Endothelial cell of umbilical vein (primary cell): ENCODE measurements at regions not wholly inside any gene's neighbourhood (a gene's known extent, or its start where the extent isn't known, plus 50 kb on each side); places are given as distances from the start of the nearest gene placed in this dataset.

Source experiments
- BruUV-seq: library from RNA; stranded (reverse); fragments of 400-500 nt; replicated peaks from 2 replicates; lab custom pipeline; 2021; lab: Mats Ljungman, UMichigan
- CTCF ChIA-PET: fragments of 300-600, 350-600 bp; sonication (Branson Sonifier 250); formaldehyde crosslinking; loops from one replicate; lab custom pipeline; 2021; ENCODE audit warnings: antibody characterized with exemption, inconsistent platforms; lab: Charles Lee
- POLR2A ChIA-PET: fragments of 300-600, 350-600 bp; sonication (Branson Sonifier 250); formaldehyde crosslinking; loops from one replicate; lab custom pipeline; 2021; ENCODE audit warnings: antibody characterized with exemption, inconsistent platforms; lab: Charles Lee
- DNase-seq: peaks from one replicate; pipeline ENCODE4 v3.0.0-alpha.2; 2011; ENCODE audit warnings: low read depth, low spot score
- FAIRE-seq: peaks from 2 replicates; lab custom pipeline; 2011; peaks lifted over from hg19 to GRCh38; lab: Jason Lieb, UNC
- H2AFZ ChIP-seq: 2 replicates; pipeline ENCODE4 v1.6.0; 2012; ENCODE audit warnings: low read depth, low read length, control low read depth, inconsistent platforms
- H3K27ac ChIP-seq: 2 replicates; pipeline ENCODE4 v1.5.1; 2011; ENCODE audit warnings: low read depth, mild to moderate bottlenecking, control low read depth, low read length, moderate library complexity; ENCODE audit not compliant: insufficient read depth
- H3K27me3 ChIP-seq, 2 experiments: 2 replicates each; pipeline versions ENCODE4 v1.6.0 to v1.6.1; 2011; ENCODE audit warnings: low read length in 2 of 2, mixed read lengths in 1 of 2; ENCODE audit not compliant: control insufficient read depth in 2 of 2, insufficient read depth in 2 of 2
- H3K36me3 ChIP-seq, 2 experiments: 2 replicates in 1 of 2; 3 replicates in 1 of 2; pipeline ENCODE4 v1.5.1; 2011; ENCODE audit warnings: low read length in 2 of 2, mild to moderate bottlenecking in 1 of 2, moderate library complexity in 1 of 2; ENCODE audit not compliant: control insufficient read depth in 2 of 2, insufficient read depth in 2 of 2; ENCODE audit errors: extremely low read depth in 1 of 2
- H3K4me1 ChIP-seq: 3 replicates; pipeline ENCODE4 v1.5.1; 2011; ENCODE audit warnings: mild to moderate bottlenecking, low read length; ENCODE audit not compliant: control insufficient read depth, insufficient read depth; ENCODE audit errors: extremely low read depth
- H3K4me2 ChIP-seq: 2 replicates; pipeline ENCODE4 v1.6.1; 2011; ENCODE audit warnings: low read length, control low read depth, mixed read lengths; ENCODE audit not compliant: insufficient read depth
- H3K4me3 ChIP-seq, 3 experiments: fragments of 200-600 bp in 1 of 3; sonication (generic), shearing (Covaris generic) in 1 of 3; replicated peaks in 1 of 3; 2 replicates each; pipeline ENCODE4 v1.5.1; 2011 to 2016; ENCODE audit warnings: control low read depth in 3 of 3, low read length in 3 of 3, mild to moderate bottlenecking in 2 of 3, inconsistent platforms in 1 of 3, low read depth in 1 of 3, moderate library complexity in 1 of 3; ENCODE audit not compliant: insufficient read depth in 1 of 3
- H3K79me2 ChIP-seq: 2 replicates; pipeline ENCODE4 v1.6.0; 2012; ENCODE audit warnings: low read length, inconsistent platforms; ENCODE audit not compliant: control insufficient read depth, insufficient read depth
- H3K9ac ChIP-seq: replicated peaks from 2 replicates; pipeline ENCODE3; 2011; ENCODE audit warnings: low read length, control low read depth; ENCODE audit not compliant: insufficient read depth; ENCODE audit errors: extremely low read depth
- H3K9me1 ChIP-seq: replicated peaks from 3 replicates; pipeline ENCODE4 v1.6.0; 2011; ENCODE audit warnings: mild to moderate bottlenecking, low read length; ENCODE audit not compliant: control insufficient read depth, insufficient read depth; ENCODE audit errors: extremely low read depth
- H3K9me3 ChIP-seq: replicated peaks from 2 replicates; pipeline ENCODE4 v1.5.1; 2012; ENCODE audit warnings: low read length, inconsistent platforms; ENCODE audit not compliant: control insufficient read depth, insufficient read depth
- H4K20me1 ChIP-seq: replicated peaks from 2 replicates; pipeline ENCODE3; 2011; ENCODE audit warnings: mild to moderate bottlenecking, low read length; ENCODE audit not compliant: control insufficient read depth, insufficient read depth; ENCODE audit errors: extremely low read depth
- EZH2 ChIP-seq: IDR thresholded peaks from 2 replicates; pipeline ENCODE4 v1.6.1; 2012; ENCODE audit warnings: borderline replicate concordance, low read depth, mild to moderate bottlenecking, moderate library complexity, low read length, inconsistent platforms; ENCODE audit not compliant: severe bottlenecking
- FOS ChIP-seq: IDR thresholded peaks from 2 replicates; pipeline ENCODE4 v1.6.1; 2011; ENCODE audit warnings: mild to moderate bottlenecking, low read length, moderate library complexity, borderline replicate concordance; ENCODE audit not compliant: insufficient read depth
- GATA2 ChIP-seq: IDR thresholded peaks from 2 replicates; pipeline ENCODE4 v1.7.0; 2011; ENCODE audit warnings: low read depth, mild to moderate bottlenecking, moderate library complexity, mixed read lengths, low read length; ENCODE audit not compliant: insufficient read length, insufficient read depth
- JUN ChIP-seq: IDR thresholded peaks from 2 replicates; pipeline ENCODE4 v1.6.1; 2011; ENCODE audit warnings: borderline replicate concordance, low read depth; ENCODE audit not compliant: insufficient read length, insufficient read depth
- MYC ChIP-seq: IDR thresholded peaks from one replicate; pipeline ENCODE4 v1.6.1; 2011; ENCODE audit warnings: mild to moderate bottlenecking, low read depth, low read length
- POLR2A ChIP-seq: IDR thresholded peaks from 2 replicates; pipeline ENCODE4 v1.6.1; 2012; ENCODE audit warnings: low read depth, mild to moderate bottlenecking, control low read depth, low read length
- POLR2AphosphoS5 ChIP-seq: IDR thresholded peaks from 2 replicates; pipeline ENCODE4 v1.6.1; 2012; ENCODE audit warnings: low read depth, mild to moderate bottlenecking, control low read depth, low read length, moderate library complexity; ENCODE audit not compliant: insufficient read depth
- dilution Hi-C: fragments of 300-500 bp; cut with MboI; formaldehyde crosslinking; loops from one replicate; pipeline ENCODE4 v1.15.0; 2019; ENCODE audit warnings: low sequenced_read_pairs; ENCODE audit not compliant: extremely low pct_ligation_motif_present
- intact Hi-C: fragments of 100-400 bp; cut with micrococcal nuclease; formaldehyde crosslinking; loops from one replicate; pipeline ENCODE4 v1.10.0; 2022
- TF ChIP-seq, protein P1 (sequence below), 2 donors: IDR thresholded peaks; 1 replicate in 1 of 2; 2 replicates in 1 of 2; pipeline ENCODE4 v1.5.1; 2011; ENCODE audit warnings: low read length in 2 of 2, mild to moderate bottlenecking in 2 of 2, moderate library complexity in 2 of 2, control low read depth in 1 of 2, inconsistent platforms in 1 of 2, low read depth in 1 of 2; ENCODE audit not compliant: insufficient read depth in 1 of 2; ENCODE audit errors: extremely low read depth in 1 of 2
- TF ChIP-seq, protein P2 (sequence below): IDR thresholded peaks from 2 replicates; pipeline ENCODE4 v1.6.1; 2011; ENCODE audit not compliant: insufficient read depth, insufficient read length

DNA sequence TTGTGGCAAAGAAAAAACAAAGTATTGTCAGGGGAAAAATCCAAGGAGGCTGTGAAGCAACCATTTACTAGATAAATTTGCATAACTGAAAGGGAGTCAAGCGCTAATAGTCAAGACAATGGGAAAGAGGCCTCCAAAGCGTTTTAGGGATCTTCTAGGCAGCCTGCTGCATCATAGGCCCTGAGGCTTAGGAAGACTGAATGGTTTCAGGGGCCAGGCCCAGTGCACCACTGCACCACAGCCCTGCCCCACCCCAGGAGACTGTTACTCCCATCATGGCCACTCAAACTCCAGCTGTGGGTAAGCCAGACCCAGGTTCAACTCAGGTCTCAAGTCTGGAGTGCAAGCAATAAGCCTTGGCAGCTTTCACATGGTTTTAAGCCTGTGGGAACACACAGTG, 362.9 kb downstream of the SH3BGRL start:
- Histone ChIP-seq H2AFZ (no peak overlapping the region), H3K27ac (no peak overlapping the region)

DNA sequence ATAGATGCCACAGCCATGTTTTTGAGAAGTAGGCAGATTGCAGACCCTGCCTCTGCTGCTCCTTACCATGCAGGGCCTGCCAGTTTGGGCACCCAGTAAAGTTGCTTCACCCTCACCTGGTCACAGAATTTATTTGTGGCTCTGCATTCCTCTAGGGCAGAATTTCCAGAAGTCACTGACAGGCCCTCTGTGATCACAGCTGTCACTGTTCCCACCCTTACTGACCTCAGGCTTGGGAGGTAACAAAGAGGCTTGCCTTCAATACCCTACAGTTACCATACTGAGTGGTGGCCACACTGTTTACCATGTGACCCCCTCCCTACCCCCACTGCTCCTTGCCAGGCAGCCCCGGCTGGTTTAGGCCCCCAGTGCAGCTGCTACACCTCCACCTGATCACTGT, 375.1 kb downstream of the SH3BGRL start:
- Histone ChIP-seq H3K4me1 (no peaks in the 10 kb centered on the region), H3K27ac (no peak overlapping the region), H3K79me2 (no peaks in the 10 kb centered on the region), H4K20me1 (no peaks in the 10 kb centered on the region), H3K4me2 (no peak overlapping the region), H3K36me3 (no peaks in the 10 kb centered on the region), H3K4me3 (no peak overlapping the region), H3K9ac (no peak overlapping the region), H3K9me3 (no peaks in the 10 kb centered on the region), H2AFZ (no peak overlapping the region), H3K9me1 (no peaks in the 10 kb centered on the region), H3K27me3 (no peaks in the 10 kb centered on the region)
- dilution Hi-C loops = no loop called here
- TF ChIP-seq, protein P1, sequence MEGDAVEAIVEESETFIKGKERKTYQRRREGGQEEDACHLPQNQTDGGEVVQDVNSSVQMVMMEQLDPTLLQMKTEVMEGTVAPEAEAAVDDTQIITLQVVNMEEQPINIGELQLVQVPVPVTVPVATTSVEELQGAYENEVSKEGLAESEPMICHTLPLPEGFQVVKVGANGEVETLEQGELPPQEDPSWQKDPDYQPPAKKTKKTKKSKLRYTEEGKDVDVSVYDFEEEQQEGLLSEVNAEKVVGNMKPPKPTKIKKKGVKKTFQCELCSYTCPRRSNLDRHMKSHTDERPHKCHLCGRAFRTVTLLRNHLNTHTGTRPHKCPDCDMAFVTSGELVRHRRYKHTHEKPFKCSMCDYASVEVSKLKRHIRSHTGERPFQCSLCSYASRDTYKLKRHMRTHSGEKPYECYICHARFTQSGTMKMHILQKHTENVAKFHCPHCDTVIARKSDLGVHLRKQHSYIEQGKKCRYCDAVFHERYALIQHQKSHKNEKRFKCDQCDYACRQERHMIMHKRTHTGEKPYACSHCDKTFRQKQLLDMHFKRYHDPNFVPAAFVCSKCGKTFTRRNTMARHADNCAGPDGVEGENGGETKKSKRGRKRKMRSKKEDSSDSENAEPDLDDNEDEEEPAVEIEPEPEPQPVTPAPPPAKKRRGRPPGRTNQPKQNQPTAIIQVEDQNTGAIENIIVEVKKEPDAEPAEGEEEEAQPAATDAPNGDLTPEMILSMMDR (IDR thresholded peaks at IDR 0.05; ENCODE audit: extremely low read depth in 1 of 2, insufficient read depth in 1 of 2, low read depth in 1 of 2, low read length in 2 of 2) = no peak
- TF ChIP-seq POLR2AphosphoS5 (no peak), GATA2 (no peak), JUN (no peak), MYC (no peak), FOS (no peak), EZH2 (no peak), POLR2A (no peak)
- TF ChIP-seq, protein P2, sequence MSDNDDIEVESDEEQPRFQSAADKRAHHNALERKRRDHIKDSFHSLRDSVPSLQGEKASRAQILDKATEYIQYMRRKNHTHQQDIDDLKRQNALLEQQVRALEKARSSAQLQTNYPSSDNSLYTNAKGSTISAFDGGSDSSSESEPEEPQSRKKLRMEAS = no peak
- CTCF ChIA-PET = no interaction called here
- DNase-seq (no peak), FAIRE-seq (no peak)
- intact Hi-C loops = no loop called here
- POLR2A ChIA-PET = no interaction called here
- no TSS peak for BruUV-seq

More for the DNA sequence above, 362.9 kb downstream of the SH3BGRL start:
- intact Hi-C loops (no loop called here), dilution Hi-C loops (no loop called here)
- ChIA-PET CTCF (no interaction called here), POLR2A (no interaction called here)
- Histone ChIP-seq H4K20me1 (no peaks in the 10 kb centered on the region), H3K4me1 (no peaks in the 10 kb centered on the region), H3K9me1 (no peaks in the 10 kb centered on the region), H3K9me3 (no peaks in the 10 kb centered on the region), H3K27me3 (no peaks in the 10 kb centered on the region), H3K4me2 (no peak overlapping the region), H3K9ac (no peak overlapping the region), H3K79me2 (no peaks in the 10 kb centered on the region), H3K36me3 (no peaks in the 10 kb centered on the region), H3K4me3 (no peak overlapping the region)
- DNase-seq = no peak
- TF ChIP-seq, protein P1 (IDR thresholded peaks at IDR 0.05; ENCODE audit: extremely low read depth in 1 of 2, insufficient read depth in 1 of 2, low read depth in 1 of 2, low read length in 2 of 2) = no peak
- TF ChIP-seq GATA2 (no peak), JUN (no peak), FOS (no peak)
- BruUV-seq = no TSS peak
- FAIRE-seq = no peak
